Hypothalamus (tissue), 51 donors: ENCODE measurements at regions not wholly inside any gene's neighbourhood (a gene's known extent, or its start where the extent isn't known, plus 50 kb on each side); places are given as distances from the start of the nearest gene placed in this dataset.

ENCODE experiments used
- DNase-seq, 51 donors: peaks; one replicate each; lab custom pipeline; 2025; lab: John Stamatoyannopoulos, UW

DNA sequence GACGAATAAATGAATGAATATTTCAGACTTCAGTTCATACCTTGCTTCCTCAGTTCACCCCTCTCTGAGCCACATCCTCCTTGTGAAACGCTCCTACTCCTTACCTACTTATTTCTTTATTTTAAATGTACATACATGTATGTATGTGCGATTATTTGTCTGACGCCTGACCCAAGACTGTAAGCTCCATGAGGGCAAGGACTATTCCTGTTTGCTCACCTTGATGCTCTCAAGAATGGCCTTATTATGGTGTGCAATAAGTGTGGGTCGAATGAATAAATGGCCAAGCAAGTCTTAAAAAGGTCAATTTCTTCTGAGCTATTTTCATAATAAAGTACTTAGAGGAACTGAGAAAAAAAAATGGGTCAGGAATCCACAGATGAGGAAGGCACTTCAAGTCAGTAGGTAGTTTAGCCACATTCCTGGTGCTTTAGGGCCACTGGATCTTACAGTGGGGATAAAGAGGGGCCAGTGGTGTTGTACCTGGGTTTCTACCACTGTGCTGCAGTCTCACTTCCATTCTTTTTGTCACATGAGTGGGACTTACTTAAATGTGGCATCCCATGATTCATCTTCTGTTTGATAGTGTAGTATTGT is 74.7 kb downstream of the SDC1 start:
- no peak for DNase-seq

DNA sequence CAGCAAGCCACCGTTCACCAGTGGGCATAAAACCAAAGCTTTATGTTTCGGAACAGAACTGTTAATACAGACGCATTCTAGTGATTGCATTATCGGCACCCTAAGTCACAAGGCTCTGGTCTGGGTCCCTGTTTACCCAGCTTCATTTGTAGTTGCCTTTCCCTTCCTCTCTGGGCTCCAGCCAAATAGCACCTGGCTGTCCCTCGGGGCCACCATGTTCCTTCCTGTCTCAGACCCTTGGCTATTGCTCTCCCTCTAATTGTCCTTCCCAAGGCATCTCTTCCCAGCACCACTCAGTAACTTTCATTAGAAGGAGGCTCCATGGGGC is 75.3 kb downstream of the SDC1 start:
- DNase-seq, result no peak

DNA sequence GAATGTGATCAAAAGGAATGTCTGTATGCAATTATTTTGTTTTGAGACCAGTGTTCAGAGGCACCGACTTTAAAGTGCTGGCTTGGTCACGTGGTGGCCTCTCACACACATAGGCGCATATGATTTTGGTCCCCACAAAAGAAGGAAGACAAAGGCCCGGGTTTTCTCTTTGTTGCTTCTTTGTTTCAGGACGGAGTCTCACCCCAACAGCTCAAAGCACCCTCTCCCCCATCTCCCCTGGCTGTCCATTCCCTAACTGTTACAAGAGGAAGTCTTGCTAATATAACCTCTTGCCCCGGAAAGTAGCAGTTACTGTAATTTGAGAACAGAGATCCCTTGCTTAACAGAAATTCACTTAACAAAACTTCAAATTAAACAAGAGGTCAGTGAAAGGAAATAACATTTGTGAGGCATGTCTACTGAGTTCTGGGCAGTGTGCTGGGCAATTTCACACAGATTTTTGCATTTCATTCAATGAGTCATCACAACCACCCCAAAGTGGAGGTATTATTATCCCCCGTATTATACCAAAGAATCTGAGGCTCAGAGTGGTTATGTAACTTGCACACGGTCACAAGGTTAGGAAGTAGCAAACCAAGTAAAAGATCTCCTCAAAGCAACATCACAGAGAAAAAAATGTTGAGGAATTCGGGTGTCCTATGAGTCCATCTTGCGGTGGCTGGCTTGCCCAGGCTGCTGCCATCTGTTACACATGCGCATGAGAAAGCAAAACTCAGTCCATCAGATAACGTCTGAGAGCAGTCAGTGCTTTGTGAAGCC is 75.8 kb downstream of the SDC1 start:
- DNase-seq, result no peak

DNA sequence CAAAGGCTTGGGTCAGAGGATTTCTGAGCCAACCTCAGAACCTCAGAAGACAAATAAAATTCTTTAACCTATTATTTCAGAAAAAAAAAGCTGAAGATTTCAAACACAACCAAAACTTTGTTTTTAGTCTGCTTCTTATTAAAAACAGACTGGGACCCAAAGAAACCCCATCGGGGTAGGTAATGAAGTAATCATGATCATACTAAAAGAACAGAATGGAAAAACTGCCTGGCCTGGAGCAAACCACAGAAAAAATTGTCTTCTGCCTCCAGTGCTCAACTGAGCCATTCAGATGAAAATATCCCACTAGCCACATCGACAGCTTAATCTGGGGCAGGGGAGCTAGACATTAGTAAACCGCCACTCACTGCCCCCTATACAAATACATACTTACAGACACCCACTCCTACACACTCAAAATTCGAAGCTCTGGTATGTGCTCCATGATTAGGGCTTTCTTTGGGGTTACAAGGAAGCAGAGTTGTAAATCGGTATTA is 76.5 kb downstream of the SDC1 start:
- DNase-seq, result no peak

DNA sequence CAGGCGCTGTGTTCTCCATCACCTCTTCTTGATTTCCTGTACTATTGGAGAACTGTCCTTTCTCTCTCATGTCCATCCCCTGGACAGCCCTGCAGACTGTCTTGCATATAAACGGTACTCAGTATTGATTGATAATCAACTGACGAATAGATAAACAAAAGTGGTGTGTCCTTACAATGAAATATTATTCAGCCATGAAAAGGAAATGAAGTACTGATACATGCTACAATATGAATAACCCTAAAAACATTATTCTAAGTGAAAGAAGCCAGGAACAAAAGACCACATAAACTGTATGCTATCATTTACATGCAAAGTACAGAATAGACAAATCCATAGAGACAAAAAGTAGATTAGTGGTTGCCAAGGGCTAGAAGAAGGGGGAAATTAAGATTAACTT is 77.6 kb downstream of the SDC1 start:
- no peak for DNase-seq

DNA sequence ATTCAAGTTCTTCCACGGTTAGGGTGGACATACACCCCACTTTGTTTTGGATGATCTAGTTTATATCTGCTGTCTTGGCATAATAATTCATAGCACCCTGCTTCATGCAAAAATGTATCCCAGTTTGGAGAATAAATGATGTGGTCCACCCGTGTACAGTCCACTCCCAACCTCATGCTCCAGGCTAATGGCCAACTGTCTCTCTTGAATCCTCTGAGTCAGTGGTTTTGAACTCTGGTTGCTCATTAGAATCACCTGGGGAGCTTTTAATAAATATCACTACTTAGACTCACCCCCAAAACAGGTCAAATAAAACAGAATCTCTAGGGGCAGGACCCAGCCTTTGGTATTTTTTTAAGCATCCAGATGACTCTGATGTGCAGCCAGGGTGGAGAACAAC is 78.5 kb downstream of the SDC1 start:
- DNase-seq, result no peak

DNA sequence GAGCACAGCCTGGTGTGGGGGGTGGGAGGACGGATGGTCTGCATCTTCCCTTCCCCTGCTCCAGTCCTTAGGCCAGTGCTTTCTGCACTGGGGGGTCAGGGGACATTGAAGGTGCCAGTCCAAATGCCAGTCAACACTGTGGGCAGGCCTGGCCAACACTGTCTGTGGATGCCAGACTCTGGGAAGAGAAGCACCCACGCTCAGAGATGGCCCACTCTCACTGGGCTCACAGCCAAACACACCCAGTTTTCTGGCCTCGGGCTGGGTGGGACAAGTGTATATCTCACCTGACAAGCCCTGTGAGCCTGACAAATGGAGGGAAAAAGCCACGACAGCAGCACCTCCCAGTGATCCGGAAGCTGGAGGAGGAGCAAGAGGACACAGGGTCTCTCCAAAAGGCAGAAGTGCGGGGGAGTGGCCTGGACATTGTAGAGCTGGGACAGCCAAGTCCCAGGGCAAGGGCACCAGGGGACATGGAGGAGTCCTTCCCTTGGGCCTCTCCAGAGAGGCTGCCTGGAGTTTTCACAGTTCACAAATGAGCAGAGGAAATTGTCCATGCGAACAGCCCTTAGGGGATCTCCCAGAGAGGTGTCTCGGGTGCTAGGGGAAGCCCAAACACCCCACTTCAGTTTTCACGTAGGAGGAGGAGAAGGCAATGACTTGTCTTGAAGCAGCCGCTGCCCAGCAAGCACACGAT is 79.3 kb downstream of the SDC1 start:
- no peak for DNase-seq

DNA sequence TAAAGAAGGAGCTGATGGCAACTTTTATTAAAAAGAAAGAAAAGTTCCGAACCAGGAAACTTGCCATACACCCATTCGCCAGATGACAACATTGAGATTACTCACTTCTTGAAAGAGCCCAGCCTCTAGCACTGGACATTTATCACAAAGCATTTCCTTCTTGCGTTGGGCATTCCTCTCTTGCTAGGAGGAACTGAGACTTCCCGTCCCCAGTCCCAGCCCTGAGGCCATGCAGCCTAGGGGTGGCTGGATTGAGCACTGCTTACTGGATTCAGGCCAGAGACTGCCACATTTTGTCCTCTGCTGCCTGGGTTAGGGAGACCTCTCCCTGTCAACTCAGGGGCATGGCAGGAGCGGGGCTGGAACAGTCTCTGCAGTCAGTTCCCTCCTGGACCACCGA is 80.1 kb downstream of the SDC1 start:
- no peak for DNase-seq

DNA sequence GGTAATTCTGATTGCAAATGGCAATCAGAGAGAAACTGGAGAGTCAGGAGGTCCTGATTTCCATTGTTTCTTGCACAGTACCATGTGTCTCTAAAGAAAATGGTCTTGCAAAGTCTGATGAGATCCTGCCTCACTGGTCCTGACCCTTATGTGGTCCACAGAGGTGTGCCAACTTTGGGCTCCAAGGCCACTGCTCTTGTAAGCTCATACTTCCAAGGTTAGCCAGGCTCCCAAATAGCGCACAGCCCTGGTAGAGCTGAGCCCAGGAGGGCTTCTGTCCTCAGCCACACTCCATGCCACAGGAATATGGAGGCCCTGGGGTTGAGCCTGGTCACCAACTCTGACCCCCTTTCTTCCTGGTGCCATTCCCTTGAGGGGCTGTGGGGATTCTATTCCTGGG is 80.7 kb downstream of the SDC1 start:
- no peak for DNase-seq

DNA sequence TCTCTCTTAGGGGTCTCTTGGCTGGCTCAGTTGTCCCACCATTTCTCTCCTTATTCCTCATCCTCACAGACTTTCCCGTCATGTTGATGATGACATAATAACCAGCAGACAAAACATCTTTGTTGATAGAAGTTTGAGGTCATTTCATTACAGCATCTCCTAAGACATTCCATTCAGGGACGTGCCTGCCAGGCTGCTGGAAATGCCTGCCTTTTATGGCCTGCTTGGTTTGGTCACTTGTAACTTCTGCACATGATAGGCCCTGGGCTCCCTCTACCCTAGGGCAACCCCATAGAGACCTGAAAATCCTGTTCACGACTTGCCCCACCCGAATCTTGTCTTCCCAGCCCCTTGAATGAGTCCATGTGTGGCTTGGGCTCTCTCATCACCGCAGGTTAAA is 81.7 kb downstream of the SDC1 start:
- no peak for DNase-seq

DNA sequence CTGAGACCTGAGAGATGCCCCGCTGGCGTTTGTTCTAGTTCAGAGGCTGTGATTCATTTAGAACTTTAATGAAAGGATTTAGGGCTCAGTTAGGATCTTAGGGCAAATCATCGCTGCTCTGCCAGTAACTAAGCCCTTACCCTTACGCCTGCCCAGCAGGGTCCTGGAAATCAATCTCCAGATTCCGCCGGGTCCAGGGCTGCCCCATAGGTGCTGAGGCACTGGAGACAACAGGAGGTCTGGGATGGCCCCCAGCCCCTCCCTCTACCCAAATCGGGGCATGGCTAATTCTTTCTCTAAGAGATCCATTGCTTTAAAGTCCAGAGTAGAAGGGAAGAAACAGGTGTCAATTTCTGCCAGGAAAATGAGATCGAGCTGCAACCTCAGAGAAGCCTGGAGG is 83.1 kb downstream of the SDC1 start:
- DNase-seq, result no peak

DNA sequence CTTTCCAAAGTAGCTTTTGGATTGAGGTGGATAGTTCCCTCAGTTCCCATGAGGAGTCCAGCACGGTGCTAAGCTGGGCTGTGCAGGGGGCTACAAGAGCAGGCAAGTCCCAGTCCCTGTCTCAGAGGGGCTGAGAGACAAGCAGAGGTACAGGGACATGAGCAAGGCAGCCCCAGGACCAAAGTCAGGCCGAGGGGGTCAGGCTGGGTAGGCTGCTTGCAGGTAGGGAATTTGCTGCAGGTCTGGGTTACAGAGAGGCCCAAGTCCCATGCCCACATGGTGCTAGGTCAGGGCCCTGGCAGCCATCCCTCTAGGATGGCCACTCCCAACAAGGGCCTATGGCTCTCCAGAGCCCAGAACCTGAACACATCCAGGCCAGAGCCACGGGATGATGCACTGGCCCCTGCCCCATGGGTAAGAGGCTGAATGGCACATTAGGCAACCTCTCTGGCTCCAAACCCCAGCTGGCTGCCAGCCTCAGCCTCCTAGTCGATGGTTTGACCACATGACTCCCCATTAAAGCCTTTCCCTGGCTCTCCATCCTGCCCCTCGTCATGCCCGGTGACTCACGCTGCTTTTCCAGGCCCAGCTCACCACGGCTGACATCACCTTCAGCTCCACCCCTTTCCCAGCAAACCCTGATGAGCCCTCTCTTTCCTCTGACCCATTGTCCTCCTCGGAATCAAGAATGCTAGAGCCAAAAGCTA is 83.7 kb downstream of the SDC1 start:
- DNase-seq, result peak in 12 of 51 donors; percentile 7 to 66 (median 30)

DNA sequence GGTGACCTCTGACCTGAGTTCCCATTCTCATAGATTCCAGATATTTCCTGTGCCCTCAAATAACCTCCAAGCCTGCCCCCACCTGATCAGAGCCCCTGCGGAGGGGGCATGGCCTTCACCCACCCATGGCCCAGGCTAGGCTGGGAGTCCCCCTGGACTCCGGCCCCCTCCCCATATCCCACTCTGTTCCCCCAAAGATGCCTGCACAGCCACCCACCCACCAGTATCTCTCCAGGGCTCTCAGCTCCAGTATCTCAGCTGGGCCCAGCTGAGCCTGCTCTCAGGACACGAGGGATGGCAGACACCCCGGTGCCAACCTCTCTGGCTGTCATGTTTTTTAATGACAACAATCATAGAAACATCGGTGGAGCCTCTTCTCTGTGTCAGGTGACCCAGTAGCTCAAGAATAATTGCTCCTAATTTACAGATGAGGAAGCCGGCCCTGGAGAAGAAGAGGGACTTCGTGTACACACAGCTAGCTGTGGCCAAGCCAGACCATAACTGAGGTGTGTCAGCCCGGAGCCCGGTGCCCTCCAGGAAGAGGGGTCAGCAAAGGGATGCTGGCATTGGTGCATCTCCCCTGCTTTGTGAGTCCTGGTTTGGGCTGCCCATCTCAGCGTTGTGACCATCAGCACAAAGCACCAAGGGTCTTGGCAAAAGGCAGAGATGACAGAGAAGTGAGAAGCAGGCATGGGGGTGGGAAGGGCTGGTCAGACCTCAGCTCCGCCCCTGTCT is 84.4 kb downstream of the SDC1 start:
- no peak for DNase-seq

DNA sequence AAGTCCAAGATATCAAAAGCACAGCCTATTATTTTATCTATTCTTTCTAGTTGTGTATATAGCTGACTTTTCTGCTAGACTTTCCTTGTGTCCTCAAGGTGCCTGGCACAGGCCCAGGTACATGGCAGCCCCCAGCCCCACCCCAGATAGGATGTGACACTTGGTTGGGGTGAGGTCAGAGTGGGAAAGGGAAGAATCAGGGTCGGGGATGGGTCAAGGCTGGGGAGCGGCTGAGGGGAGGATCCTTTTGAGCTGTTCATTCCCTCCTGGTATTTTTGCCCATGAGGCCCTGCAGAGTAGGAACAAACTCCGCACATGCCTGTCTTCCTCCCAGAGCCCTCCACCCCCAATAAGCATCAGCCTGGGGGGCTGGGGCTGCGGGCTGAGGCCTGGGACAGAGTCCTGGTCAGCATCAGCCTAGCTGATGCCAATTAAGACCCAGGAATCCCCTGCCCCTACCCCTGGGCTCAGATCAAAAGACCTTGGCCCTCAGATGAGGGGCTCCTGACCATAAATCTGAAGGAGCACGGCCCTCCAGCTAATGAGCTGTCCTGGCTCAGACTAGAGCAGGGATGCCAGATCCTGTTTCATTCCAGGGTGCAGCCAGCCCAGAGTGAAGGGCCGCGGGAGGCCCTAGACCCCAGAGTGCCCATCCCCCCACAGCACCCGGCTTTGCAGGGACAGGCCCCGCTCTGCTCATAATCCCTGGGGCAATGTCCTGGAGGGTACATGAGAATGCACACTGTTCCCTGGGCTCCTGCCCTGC is 85.3 kb downstream of the SDC1 start:
- no peak for DNase-seq

DNA sequence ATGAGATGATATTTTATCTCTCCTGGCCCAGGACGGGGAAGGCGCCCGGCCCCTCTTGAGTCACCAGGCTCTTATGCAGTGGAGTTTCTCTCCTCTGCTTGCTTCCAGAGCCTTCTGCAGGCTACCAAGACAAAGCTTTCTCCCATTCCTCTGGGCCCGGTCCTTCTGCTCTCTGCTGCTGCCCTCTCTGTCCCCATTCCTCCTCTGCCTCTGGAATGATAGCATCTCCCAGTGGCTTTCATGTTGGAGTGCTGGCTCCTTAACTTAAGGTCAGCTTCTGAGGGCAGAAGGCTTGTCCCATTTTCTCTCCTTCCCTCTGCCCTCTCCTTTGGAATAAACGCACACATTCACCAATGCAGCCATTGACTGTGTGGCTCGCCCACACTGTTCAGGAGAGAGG is 86.2 kb downstream of the SDC1 start:
- no peak for DNase-seq

DNA sequence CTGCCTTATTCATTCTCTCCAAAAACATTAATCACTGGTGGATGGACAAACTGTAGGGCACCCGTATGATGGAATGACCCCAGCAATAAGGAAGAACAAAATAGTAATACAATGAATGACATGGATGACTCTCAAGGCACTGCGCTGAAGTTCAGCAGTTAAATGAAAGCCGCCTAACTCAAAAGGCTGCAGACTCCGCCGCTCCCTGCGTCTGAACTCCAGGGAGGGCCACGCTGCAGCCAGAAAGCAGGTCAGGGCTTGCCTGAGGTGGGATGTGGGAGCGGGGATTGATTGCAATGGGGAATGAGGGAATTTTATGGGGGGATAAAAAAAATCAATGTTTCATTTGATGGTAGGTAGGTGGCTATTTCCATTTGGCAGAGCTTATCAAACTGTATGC is 86.5 kb upstream of the LAPTM4A start:
- no peak for DNase-seq

DNA sequence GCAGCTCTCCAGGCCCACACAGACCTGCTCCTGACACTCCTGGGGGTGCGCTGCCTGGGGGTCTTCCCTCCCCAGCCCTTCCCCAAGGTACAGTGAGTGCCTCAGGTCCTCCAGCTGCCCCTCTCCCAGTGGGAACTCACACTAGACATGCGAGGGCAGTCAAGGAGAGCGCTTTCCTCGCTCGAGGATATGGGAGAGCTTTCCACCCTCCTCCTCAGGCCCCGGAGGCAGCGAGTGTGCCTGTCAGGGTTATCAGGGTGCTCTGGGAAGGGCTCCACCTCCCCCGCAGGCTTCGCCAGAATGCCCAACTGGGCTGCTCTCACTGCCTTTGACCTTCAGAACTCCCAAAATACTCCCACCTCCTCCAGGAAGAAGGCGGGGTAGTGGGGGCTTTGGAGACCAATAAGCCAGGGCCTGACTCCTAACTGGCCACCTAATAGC is 85.7 kb upstream of the LAPTM4A start:
- DNase-seq, result no peak

DNA sequence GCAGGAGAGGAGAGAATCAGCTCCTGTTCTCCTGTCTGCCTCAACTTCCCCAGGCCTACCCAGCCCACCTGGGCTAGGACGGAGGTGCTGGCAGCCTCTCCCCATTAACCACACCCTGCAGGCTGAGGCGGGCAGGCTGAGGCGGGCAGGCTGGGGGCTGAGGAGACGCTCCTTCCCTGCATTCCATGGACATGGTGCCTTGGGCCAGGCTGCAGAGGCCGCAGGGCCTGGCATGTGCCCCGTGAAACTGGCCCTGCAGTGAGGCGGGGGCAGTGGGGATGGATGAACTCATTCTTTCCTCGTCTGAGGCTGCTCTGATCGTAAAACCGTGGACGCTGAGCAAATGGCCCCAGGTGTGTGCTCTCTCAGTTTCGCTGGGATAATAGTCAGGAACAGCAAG is 84.7 kb upstream of the LAPTM4A start:
- DNase-seq, result no peak

DNA sequence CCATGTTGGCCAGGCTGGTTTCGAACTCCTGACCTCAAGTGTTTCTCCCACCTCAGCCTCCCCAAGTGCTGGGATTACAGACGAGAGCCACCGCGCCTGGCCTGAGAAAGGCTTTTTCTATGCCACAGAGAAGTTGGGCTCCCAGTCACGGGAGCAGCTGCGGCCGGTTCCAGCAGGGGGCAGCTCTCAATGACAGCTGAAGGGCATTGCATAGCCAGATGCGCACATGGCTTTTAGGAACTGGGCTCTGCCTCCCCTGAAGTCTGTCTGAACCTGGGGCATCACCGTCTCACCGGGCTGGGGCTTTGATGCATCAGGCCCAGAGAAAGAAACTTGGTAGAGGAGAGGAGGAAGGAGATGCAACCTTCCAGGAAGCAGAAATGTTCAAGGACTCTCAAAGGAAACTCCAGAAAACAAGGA is 84.2 kb upstream of the LAPTM4A start:
- DNase-seq, result peak in 26 of 51 donors; percentile 4 to 56 (median 18)

DNA sequence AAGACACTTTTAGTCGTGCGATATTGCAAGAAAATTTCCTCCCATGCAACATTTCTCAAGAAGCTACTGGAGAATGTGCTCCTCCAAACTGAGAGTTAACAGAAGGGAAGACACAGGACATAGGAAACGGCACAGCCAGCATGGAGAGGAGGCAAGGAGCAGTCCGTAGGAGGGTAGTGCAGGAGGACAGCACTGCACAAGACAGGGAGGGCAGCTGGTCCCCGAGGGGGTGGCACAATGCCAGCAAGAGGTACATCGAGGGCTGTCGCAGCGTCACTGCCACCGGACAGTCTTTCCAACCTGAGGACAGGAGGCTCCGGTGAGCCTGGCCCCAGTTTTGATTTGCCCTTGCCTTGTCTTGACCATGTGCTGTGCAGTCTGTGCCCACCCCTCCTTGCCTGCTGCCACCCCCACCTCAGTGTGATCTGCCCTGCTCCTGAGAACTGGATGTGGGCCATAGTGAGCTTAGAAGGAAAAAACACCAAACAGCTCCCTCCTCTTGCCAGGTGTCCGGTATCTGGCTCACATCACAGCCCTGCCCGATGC is 81.6 kb upstream of the LAPTM4A start:
- DNase-seq, result no peak
